ENCODE measurements at regions not wholly inside any gene's neighbourhood (a gene's known extent, or its start where the extent isn't known, plus 50 kb on each side); places are given as distances from the start of the nearest gene placed in this dataset.
A peak's percentile ranks its signal among the peaks of the same experiment; 100 is the strongest.
"Not testable (repeated sequence)": the region's sequence is repeated elsewhere in the genome, so short reads cannot be mapped to it uniquely, and the experiment has no call there.

DNA sequence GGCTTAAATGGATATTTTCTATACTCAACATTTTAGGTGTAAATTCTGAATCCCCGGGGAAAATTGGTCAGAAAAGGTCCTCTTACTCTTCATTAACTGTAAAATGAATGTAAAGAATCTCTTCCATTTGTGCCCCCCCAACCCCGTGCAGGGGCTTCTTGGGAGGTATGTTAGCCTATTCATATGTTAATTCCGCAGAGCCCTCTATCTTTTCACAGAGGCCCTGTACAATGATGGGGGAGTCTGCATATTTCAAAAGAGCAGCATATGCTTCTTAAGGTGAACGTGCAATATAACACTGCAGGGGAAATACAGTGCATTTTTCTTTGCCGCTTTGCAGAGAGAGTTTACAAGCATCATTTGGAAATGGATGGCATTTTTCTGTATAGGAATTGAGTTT is 88.5 kb upstream of the CXorf66 start:
- no peak for DNase-seq

DNA sequence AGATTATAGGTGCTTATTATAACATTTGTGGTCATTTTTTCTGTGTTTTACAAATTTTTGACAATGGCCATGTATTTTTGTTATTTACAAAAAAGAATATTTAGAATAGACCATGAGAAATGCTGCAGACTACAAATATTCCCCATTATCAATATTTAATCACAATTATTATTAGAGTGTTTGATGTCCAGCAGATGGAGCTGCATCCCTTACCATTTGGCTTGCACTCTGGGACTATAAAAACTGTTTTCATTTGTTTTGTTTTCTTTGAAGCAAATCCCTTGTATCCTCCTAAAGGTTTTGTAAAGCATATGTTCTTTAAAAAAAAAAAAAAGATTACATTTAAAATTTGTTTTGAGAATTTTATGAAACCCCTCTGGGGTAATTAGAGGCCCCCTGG is 85.6 kb upstream of the CXorf66 start:
- no peak for DNase-seq

DNA sequence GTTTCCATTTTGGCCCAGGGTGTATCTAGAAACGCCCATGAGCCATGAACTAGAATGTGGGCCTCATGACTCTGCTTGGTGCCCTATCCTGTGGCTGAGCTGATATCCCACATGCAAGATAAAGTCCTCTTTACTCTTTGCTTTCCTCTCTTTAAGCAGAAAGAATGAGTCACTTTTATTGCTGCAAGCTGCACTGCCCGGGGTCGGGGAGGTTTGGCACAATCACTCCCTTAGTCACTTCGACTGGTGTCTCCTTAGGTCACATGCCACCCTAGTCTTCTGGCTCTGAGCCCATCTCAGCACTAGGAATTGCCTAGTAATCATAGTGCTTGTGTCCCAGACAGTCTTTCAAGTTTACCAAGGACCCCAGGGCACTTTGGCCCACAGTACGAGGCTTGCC is 75.1 kb upstream of the CXorf66 start:
- DNase-seq = peak; percentile 0

DNA sequence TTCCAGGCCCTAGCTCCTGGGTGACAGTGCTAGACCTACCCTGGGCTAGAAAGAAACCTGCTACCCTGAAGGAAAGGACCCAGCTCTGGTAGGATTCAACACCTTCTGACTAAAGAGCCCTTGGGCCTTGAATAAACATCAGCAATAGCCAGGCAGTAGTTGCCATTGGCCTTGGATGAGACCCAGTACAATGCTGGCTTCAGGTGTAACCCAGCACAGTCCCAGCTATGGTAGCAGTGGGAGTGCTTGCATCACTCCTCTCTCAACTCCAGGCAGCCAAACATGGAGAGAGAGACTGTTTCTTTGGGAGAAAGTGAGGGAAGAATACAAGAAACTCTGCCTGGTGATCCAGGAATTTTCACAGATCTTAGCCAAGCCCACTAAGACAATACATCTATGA is 73.5 kb upstream of the CXorf66 start:
- no peak for DNase-seq

DNA sequence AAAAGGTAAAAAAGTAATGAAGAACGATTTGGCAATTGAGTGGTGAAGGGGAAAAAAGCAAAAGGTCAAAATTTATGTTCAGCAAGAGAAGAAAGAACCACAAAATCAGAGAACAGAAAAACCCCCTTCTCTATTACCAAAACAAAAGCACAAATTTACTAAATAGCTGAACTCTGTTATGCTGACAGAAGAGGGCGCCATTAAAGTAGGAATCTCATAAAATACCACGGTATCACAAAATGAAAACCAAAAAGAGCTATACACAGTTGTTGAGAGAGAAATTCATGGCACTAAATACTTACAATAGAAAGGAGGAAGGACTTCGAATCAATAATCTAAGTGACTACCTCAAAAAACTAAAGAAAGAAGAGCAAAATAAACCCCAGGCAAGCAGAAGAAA is 69.6 kb upstream of the CXorf66 start:
- DNase-seq = no peak

DNA sequence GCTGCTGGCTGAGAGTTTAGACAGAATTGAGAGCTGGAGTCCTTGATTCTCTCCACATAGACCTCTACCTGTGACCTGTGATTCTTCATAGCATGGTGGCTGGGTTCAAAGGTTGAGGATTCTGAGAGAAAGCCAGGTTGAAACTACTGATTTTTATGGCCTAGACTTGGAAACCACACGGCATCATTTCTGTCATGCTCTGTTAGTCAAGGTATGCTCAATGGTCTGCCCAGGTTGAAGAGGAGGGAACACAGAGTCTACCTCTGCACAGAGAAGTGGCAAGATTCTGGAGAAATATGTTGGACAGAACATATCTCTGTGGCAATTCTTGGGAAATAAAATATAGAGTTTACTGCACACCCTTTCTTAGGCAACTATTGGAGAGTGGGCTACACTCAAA is 57.2 kb upstream of the CXorf66 start:
- no peak for DNase-seq

DNA sequence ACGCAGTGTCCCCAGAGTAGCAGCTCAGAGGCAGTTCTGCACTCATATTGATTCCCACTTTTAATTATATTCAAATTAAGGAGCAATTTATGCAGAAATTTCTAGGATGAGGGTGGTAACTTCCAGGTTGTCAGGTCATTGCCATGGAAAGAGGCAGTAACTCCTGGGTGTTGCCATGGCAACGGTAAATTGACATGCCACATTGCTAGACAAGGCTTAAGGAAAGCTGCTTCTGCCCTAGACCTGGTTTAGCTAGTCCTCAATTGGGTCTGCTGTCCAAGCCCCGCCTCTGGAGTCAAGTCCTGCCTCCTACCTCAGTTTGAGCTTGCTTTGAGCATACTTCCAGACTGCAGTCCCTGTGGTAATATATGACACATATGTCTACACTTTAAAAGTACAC is 53.8 kb upstream of the CXorf66 start:
- DNase-seq = not testable (repeated sequence)
